PC-9 (cell line): ENCODE measurements at regions not wholly inside any gene's neighbourhood (a gene's known extent, or its start where the extent isn't known, plus 50 kb on each side); places are given as distances from the start of the nearest gene placed in this dataset.

Experiments used
- BruUV-seq: library from RNA; stranded (reverse); fragments of 400-500 nt; replicated peaks from 2 replicates; lab custom pipeline; 2021; lab: Mats Ljungman, UMichigan
- CTCF ChIA-PET: fragments of 300-600 bp; sonication (Branson Sonifier 250); formaldehyde crosslinking; loops from one replicate; lab custom pipeline; 2022; ENCODE audit warnings: antibody characterized with exemption; lab: Charles Lee
- POLR2A ChIA-PET: fragments of 300-600 bp; sonication (Branson Sonifier 250); formaldehyde crosslinking; loops from one replicate; lab custom pipeline; 2022; ENCODE audit warnings: antibody characterized with exemption; ENCODE audit not compliant: unreplicated experiment; lab: Charles Lee
- DNase-seq, 2 experiments: peaks; one replicate each; pipeline versions ENCODE4 v3.0.0 to v3.0.0-alpha.2; 2015 to 2022; ENCODE audit warnings: mixed read lengths in 1 of 2
- H2AFZ ChIP-seq: fragments of 200-600 bp; sonication (generic); 2 replicates; pipeline ENCODE4 v1.8.1; 2017; ENCODE audit warnings: antibody characterized with exemption
- H3F3A ChIP-seq: fragments of 200-600 bp; sonication (generic); 2 replicates; pipeline ENCODE4 v1.8.1; 2017; ENCODE audit warnings: antibody characterized with exemption, mild to moderate bottlenecking, low read depth; ENCODE audit not compliant: insufficient read depth
- H3K27ac ChIP-seq: fragments of 200-600 bp; sonication (generic); 2 replicates; pipeline ENCODE4 v1.6.1; 2016; ENCODE audit warnings: mixed run types
- H3K27me3 ChIP-seq: fragments of 200-600 bp; sonication (generic); 2 replicates; pipeline ENCODE4 v1.6.1; 2016; ENCODE audit warnings: low read depth, mixed run types; ENCODE audit not compliant: insufficient read depth
- H3K36me3 ChIP-seq: fragments of 200-600 bp; sonication (generic); 2 replicates; pipeline ENCODE4 v1.6.1; 2016; ENCODE audit warnings: low read depth, mixed run types
- H3K4me1 ChIP-seq: fragments of 200-600 bp; sonication (generic); replicated peaks from 2 replicates; pipeline ENCODE4 v1.6.1; 2016; ENCODE audit warnings: mixed run types; ENCODE audit not compliant: insufficient read depth
- H3K4me2 ChIP-seq: fragments of 200-600 bp; sonication (generic); 2 replicates; pipeline ENCODE4 v1.6.1; 2017; ENCODE audit warnings: mixed run types
- H3K4me3 ChIP-seq: fragments of 200-600 bp; sonication (generic); 2 replicates; pipeline ENCODE4 v1.6.1; 2016; ENCODE audit warnings: mixed run types
- H3K79me2 ChIP-seq: fragments of 200-600 bp; sonication (generic); 2 replicates; pipeline ENCODE4 v1.6.1; 2017; ENCODE audit warnings: low read depth, mixed run types
- H3K9me2 ChIP-seq: fragments of 200-600 bp; sonication (generic); 2 replicates; pipeline ENCODE4 v1.8.1; 2017; ENCODE audit warnings: mild to moderate bottlenecking; ENCODE audit not compliant: insufficient read depth
- H3K9me3 ChIP-seq: fragments of 200-600 bp; sonication (generic); 2 replicates; pipeline ENCODE4 v1.8.1; 2016; ENCODE audit warnings: low read depth; ENCODE audit not compliant: insufficient read depth
- H4K20me1 ChIP-seq: fragments of 200-600 bp; sonication (generic); 2 replicates; pipeline ENCODE4 v1.8.1; 2017; ENCODE audit not compliant: insufficient read depth
- EZH2 ChIP-seq: fragments of 200-600 bp; sonication (generic); IDR thresholded peaks from 2 replicates; pipeline ENCODE4 v1.8.0; 2017; ENCODE audit warnings: antibody characterized with exemption, low read depth
- intact Hi-C: fragments of 100-400 bp; cut with micrococcal nuclease; formaldehyde crosslinking; loops from one replicate; pipeline ENCODE4 v1.10.0; 2022; ENCODE audit not compliant: unreplicated experiment
- TF ChIP-seq, protein P1 (sequence below): fragments of 200-600 bp; sonication (generic); conservative IDR thresholded peaks from 2 replicates; pipeline ENCODE4 v1.6.1; 2017; ENCODE audit warnings: mixed run types, antibody characterized with exemption, mild to moderate bottlenecking, moderate library complexity

DNA sequence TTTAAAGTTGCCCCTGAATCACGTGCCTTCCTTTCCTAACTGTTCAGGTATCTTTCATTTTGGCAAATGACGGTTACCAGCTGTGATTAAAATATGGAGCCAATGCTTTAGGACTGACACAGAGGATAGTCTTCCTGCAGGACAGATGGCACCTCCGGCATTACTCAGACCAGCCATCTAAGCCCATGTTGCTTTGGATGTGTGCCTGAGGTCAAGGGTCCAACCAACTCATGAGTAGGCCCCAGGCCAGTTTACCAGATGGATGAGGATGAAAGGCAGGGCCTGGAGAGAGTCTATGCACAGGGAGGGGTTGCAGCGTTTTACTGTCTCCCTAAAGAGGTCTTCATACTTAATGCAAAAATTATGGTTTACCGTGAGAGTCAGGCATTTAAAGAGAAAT, 174.0 kb upstream of the GATB start:
- POLR2A ChIA-PET: interaction anchor here (0.7 kb wide), 1 partner anchor 417 kb away, joined by 3 read pairs; no protein-coding TSS in a partner anchor

DNA sequence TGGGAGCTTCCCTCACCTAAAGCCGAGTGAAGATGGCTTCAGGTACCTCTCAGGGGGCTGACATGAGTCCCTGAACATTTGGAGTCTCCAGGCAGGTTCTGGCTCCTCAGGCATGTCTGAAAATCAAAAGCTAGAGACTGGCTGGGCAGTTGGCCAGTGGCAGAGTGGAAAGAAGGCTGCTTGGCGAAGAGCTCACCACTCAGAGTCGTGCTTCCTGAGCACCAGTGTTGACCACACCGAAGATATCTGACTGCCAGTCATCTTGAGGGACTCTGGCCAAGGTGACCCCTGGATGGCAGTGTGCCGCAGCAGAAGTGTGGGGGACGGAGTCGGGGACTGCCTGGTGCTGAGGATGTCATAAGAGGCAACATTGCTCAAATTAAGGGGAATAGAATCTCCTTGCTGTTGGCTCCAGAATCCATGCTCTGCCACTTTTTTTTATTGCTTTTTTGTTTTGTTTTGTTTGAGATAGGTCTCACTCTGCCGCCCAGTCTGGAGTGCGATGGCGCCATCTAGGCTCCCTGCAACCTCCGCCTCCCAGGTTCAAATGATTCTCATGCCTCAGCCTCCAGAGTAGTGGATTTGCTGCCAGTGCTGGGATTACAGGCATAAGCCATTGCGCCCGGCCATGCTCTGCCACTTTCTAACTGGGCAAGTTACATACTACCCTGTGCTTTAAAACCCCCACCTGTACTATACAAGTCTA, 172.5 kb upstream of the GATB start:
- ChIA-PET POLR2A (no interaction called here), CTCF (no interaction called here)
- Histone ChIP-seq H3K79me2 (no peaks in the 10 kb centered on the region), H3K9me2 (no peaks in the 10 kb centered on the region), H3K4me3 (no peak overlapping the region), H3F3A (no peaks in the 10 kb centered on the region), H3K27ac (no peak overlapping the region), H3K36me3 (no peaks in the 10 kb centered on the region), H4K20me1 (no peaks in the 10 kb centered on the region), H3K4me1 (no peaks in the 10 kb centered on the region), H2AFZ (no peak overlapping the region), H3K27me3 (no peaks in the 10 kb centered on the region), H3K4me2 (no peak overlapping the region), H3K9me3 (no peaks in the 10 kb centered on the region)
- BruUV-seq: no TSS peak
- no peak for DNase-seq
- no peak for TF ChIP-seq EZH2
- TF ChIP-seq, protein P1, sequence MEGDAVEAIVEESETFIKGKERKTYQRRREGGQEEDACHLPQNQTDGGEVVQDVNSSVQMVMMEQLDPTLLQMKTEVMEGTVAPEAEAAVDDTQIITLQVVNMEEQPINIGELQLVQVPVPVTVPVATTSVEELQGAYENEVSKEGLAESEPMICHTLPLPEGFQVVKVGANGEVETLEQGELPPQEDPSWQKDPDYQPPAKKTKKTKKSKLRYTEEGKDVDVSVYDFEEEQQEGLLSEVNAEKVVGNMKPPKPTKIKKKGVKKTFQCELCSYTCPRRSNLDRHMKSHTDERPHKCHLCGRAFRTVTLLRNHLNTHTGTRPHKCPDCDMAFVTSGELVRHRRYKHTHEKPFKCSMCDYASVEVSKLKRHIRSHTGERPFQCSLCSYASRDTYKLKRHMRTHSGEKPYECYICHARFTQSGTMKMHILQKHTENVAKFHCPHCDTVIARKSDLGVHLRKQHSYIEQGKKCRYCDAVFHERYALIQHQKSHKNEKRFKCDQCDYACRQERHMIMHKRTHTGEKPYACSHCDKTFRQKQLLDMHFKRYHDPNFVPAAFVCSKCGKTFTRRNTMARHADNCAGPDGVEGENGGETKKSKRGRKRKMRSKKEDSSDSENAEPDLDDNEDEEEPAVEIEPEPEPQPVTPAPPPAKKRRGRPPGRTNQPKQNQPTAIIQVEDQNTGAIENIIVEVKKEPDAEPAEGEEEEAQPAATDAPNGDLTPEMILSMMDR: no peak
- intact Hi-C loops: no loop called here

More for the DNA sequence above, 174.0 kb upstream of the GATB start:
- Histone ChIP-seq H3K4me3 (no peak overlapping the region), H3K4me2 (no peak overlapping the region), H3K4me1 (no peaks in the 10 kb centered on the region), H3K79me2 (no peaks in the 10 kb centered on the region), H2AFZ (no peak overlapping the region), H3K36me3 (no peaks in the 10 kb centered on the region), H4K20me1 (no peaks in the 10 kb centered on the region), H3K27me3 (no peaks in the 10 kb centered on the region), H3K9me2 (no peaks in the 10 kb centered on the region), H3K9me3 (no peaks in the 10 kb centered on the region), H3K27ac (no peak overlapping the region), H3F3A (no peaks in the 10 kb centered on the region)
- DNase-seq: no peak
- CTCF ChIA-PET: no interaction called here
- intact Hi-C loops: no loop called here
- no peak for TF ChIP-seq EZH2
- TF ChIP-seq, protein P1: no peak
- no TSS peak for BruUV-seq

DNA sequence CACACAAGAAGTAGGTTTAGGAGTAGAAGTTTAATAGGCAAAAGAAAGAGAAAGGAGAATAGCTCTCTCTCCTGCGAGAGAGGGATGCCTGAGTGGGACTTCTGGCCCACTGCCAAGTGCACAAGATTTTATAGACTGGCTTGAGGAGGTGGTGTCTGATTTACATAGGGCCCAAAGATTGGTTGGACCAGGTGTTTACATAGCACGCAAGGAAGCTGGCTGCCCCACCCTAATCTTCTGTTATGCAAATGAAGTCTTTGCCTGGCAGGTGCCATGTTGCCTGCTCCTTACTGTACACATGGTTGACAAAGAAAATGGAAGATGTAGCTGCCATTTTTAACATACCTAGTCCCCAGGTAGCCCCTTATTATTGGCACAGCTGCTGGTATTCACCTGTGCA, 170.8 kb upstream of the GATB start:
- Histone ChIP-seq H2AFZ (no peak overlapping the region), H3K27ac (no peak overlapping the region), H4K20me1 (no peaks in the 10 kb centered on the region), H3K9me3 (no peaks in the 10 kb centered on the region), H3K4me1 (no peaks in the 10 kb centered on the region), H3K36me3 (no peaks in the 10 kb centered on the region), H3K4me2 (no peak overlapping the region), H3K79me2 (no peaks in the 10 kb centered on the region), H3F3A (no peaks in the 10 kb centered on the region), H3K4me3 (no peak overlapping the region), H3K9me2 (no peaks in the 10 kb centered on the region), H3K27me3 (no peaks in the 10 kb centered on the region)
- CTCF ChIA-PET: no interaction called here
- intact Hi-C loops: no loop called here
- BruUV-seq: no TSS peak
- POLR2A ChIA-PET: no interaction called here
- no peak for DNase-seq
- TF ChIP-seq, protein P1: no peak
- no peak for TF ChIP-seq EZH2
